Hepatocyte (in vitro differentiated cells): ENCODE measurements at regions not wholly inside any gene's neighbourhood (a gene's known extent, or its start where the extent isn't known, plus 50 kb on each side); places are given as distances from the start of the nearest gene placed in this dataset.

Experiments
- DNase-seq: peaks from one replicate; pipeline ENCODE4 v3.0.0-alpha.2; 2016; ENCODE audit warnings: low spot score
- H2AFZ ChIP-seq: fragments of 200-600 bp; sonication (generic); 2 replicates; pipeline ENCODE4 v1.6.0; 2016; ENCODE audit warnings: antibody characterized with exemption, mild to moderate bottlenecking
- H3K27ac ChIP-seq: fragments of 200-600 bp; sonication (generic); 2 replicates; pipeline ENCODE4 v1.5.1; 2016; ENCODE audit warnings: mild to moderate bottlenecking
- H3K27me3 ChIP-seq: fragments of 200-600 bp; sonication (generic); 2 replicates; pipeline ENCODE4 v1.6.1; 2016
- H3K36me3 ChIP-seq: fragments of 200-600 bp; sonication (generic); replicated peaks from 2 replicates; pipeline ENCODE4 v1.5.1; 2016; ENCODE audit warnings: low read depth; ENCODE audit not compliant: insufficient read depth
- H3K4me1 ChIP-seq: fragments of 200-600 bp; sonication (generic); 2 replicates; pipeline ENCODE4 v1.5.1; 2016; ENCODE audit warnings: mild to moderate bottlenecking, moderate library complexity; ENCODE audit not compliant: insufficient read depth
- H3K4me2 ChIP-seq: fragments of 200-600 bp; sonication (generic); 2 replicates; pipeline ENCODE4 v1.6.0; 2016
- H3K4me3 ChIP-seq: fragments of 200-600 bp; sonication (generic); 2 replicates; pipeline ENCODE4 v1.5.1; 2016; ENCODE audit warnings: mild to moderate bottlenecking
- H3K79me2 ChIP-seq: fragments of 200-600 bp; sonication (generic); 2 replicates; pipeline ENCODE4 v1.6.0; 2017; ENCODE audit warnings: mild to moderate bottlenecking
- H3K9me2 ChIP-seq: fragments of 200-600 bp; sonication (generic); replicated peaks from 2 replicates; pipeline ENCODE4 v1.6.0; 2017; ENCODE audit warnings: mild to moderate bottlenecking; ENCODE audit not compliant: insufficient read depth
- H3K9me3 ChIP-seq: fragments of 200-600 bp; sonication (generic); 2 replicates; pipeline ENCODE4 v1.5.1; 2016; ENCODE audit warnings: low read depth, mild to moderate bottlenecking
- H4K20me1 ChIP-seq: fragments of 200-600 bp; sonication (generic); 2 replicates; pipeline ENCODE4 v1.6.0; 2016; ENCODE audit warnings: mild to moderate bottlenecking; ENCODE audit not compliant: insufficient read depth, poor library complexity, severe bottlenecking
- CTCF ChIP-seq: fragments of 200-600 bp; sonication (generic); IDR thresholded peaks from 2 replicates; pipeline ENCODE4 v1.5.1; 2016; ENCODE audit warnings: antibody characterized with exemption, mild to moderate bottlenecking; ENCODE audit not compliant: poor library complexity
- EZH2 ChIP-seq: fragments of 200-600 bp; sonication (generic); IDR thresholded peaks from 2 replicates; pipeline ENCODE4 v1.6.1; 2016; ENCODE audit warnings: antibody characterized with exemption, mild to moderate bottlenecking, borderline replicate concordance
- EZH2phosphoT487 ChIP-seq: fragments of 200-600 bp; sonication (generic); IDR thresholded peaks from one replicate; pipeline ENCODE4 v1.6.1; 2018; ENCODE audit warnings: antibody characterized with exemption, mild to moderate bottlenecking, low read depth, moderate library complexity; ENCODE audit not compliant: unreplicated experiment, severe bottlenecking
- WGBS: methylation state at CpG from one replicate; pipeline ENCODE4 v1.1.6; 2016; ENCODE audit warnings: low lambda C conversion rate; ENCODE audit errors: missing lambda C conversion rate; 5-methylcytosine and 5-hydroxymethylcytosine counted together

GRCh38 chr22:48053486-48053885, 1291.0 kb downstream of the TBC1D22A start:
- H3K9me3 ChIP-seq, result no peaks in the 10 kb centered on the region
- no peak overlapping the region for H2AFZ ChIP-seq
- H3K4me3 ChIP-seq, result no peak overlapping the region
- no peaks in the 10 kb centered on the region for H3K9me2 ChIP-seq
- 86% methylated on average over 7 of the region's 7 CpGs for WGBS
- H3K4me2 ChIP-seq, result no peak overlapping the region
- H3K79me2 ChIP-seq, result no peaks in the 10 kb centered on the region
- no peak overlapping the region for H3K27ac ChIP-seq
- TF ChIP-seq EZH2 (no peak), EZH2phosphoT487 (no peak), CTCF (no peak)
- H3K36me3 ChIP-seq, result no peaks in the 10 kb centered on the region
- H3K4me1 ChIP-seq, result no peaks in the 10 kb centered on the region
- no peak for DNase-seq
- H3K27me3 ChIP-seq, result no peaks in the 10 kb centered on the region
- no peaks in the 10 kb centered on the region for H4K20me1 ChIP-seq

GRCh38 chr22:48052621-48052890, 1290.1 kb downstream of the TBC1D22A start:
- Histone ChIP-seq H3K9me3 (no peaks in the 10 kb centered on the region), H3K4me1 (no peaks in the 10 kb centered on the region), H3K9me2 (no peaks in the 10 kb centered on the region), H3K36me3 (no peaks in the 10 kb centered on the region), H3K27me3 (no peaks in the 10 kb centered on the region), H3K4me3 (no peak overlapping the region), H3K4me2 (no peak overlapping the region), H3K79me2 (no peaks in the 10 kb centered on the region), H2AFZ (no peak overlapping the region), H3K27ac (no peak overlapping the region), H4K20me1 (no peaks in the 10 kb centered on the region)
- 83% methylated on average over 7 of the region's 7 CpGs for WGBS
- TF ChIP-seq EZH2phosphoT487 (no peak), CTCF (no peak), EZH2 (no peak)
- DNase-seq, result no peak

GRCh38 chr22:48051796-48052620, 1289.6 kb downstream of the TBC1D22A start:
- WGBS, result 89% methylated on average over 11 of the region's 11 CpGs
- no peaks in the 10 kb centered on the region for H3K9me2 ChIP-seq
- H3K27me3 ChIP-seq, result no peaks in the 10 kb centered on the region
- no peaks in the 10 kb centered on the region for H4K20me1 ChIP-seq
- no peak for DNase-seq
- H3K4me1 ChIP-seq, result no peaks in the 10 kb centered on the region
- no peaks in the 10 kb centered on the region for H3K9me3 ChIP-seq
- H3K4me3 ChIP-seq, result no peak overlapping the region
- no peak for TF ChIP-seq EZH2
- no peak for TF ChIP-seq EZH2phosphoT487
- no peak for TF ChIP-seq CTCF
- H2AFZ ChIP-seq, result no peak overlapping the region
- H3K27ac ChIP-seq, result no peak overlapping the region
- H3K4me2 ChIP-seq, result no peak overlapping the region
- H3K36me3 ChIP-seq, result no peaks in the 10 kb centered on the region
- no peaks in the 10 kb centered on the region for H3K79me2 ChIP-seq

- Histone ChIP-seq H3K36me3 (no peaks in the 10 kb centered on the region), H3K27ac (no peak overlapping the region), H4K20me1 (no peaks in the 10 kb centered on the region), H3K4me3 (no peak overlapping the region), H3K4me2 (no peak overlapping the region), H3K9me3 (no peaks in the 10 kb centered on the region), H3K79me2 (no peaks in the 10 kb centered on the region), H3K27me3 (no peaks in the 10 kb centered on the region), H3K9me2 (no peaks in the 10 kb centered on the region), H3K4me1 (no peaks in the 10 kb centered on the region), H2AFZ (no peak overlapping the region)
- TF ChIP-seq EZH2 (no peak), EZH2phosphoT487 (no peak), CTCF (no peak)
- DNase-seq, result no peak
- 92% methylated on average over 7 of the region's 7 CpGs for WGBS
These were observed 1288.4 kb downstream of the TBC1D22A start for GRCh38 chr22:48050836-48051235.
